HG03460 (cell line): ENCODE measurements at regions not wholly inside any gene's neighbourhood (a gene's known extent, or its start where the extent isn't known, plus 50 kb on each side); places are given as distances from the start of the nearest gene placed in this dataset.
A peak's percentile ranks its signal among the peaks of the same experiment; 100 is the strongest.

Experiments
- ATAC-seq: cut with Tn5 transposase; IDR thresholded peaks from one replicate; pipeline ENCODE4 v1.9.1; 2021; ENCODE audit not compliant: unreplicated experiment

GRCh38 chr2:158732573-158733429 lies 62.3 kb upstream of the DAPL1 start:
- ATAC-seq: no peak

- no peak for ATAC-seq
Observed at GRCh38 chr2:158733430-158733755, 61.7 kb upstream of the DAPL1 start.

- ATAC-seq: no peak
Observed at GRCh38 chr2:158734442-158734841, 60.7 kb upstream of the DAPL1 start.

GRCh38 chr2:158735822-158736580 lies 59.1 kb upstream of the DAPL1 start:
- ATAC-seq: no peak

GRCh38 chr2:158738363-158738762 lies 56.8 kb upstream of the DAPL1 start:
- no peak for ATAC-seq

- no peak for ATAC-seq
Observed at GRCh38 chr2:158740127-158740526, 55.0 kb upstream of the DAPL1 start.

- no peak for ATAC-seq
Observed at GRCh38 chr2:158740621-158741020, 54.5 kb upstream of the DAPL1 start.

GRCh38 chr2:158741625-158742024 lies 53.5 kb upstream of the DAPL1 start:
- ATAC-seq: no peak

- no peak for ATAC-seq
Observed at GRCh38 chr2:158742536-158742935, 52.6 kb upstream of the DAPL1 start.

GRCh38 chr2:158743466-158743865 lies 51.7 kb upstream of the DAPL1 start:
- ATAC-seq: no peak

GRCh38 chr2:158743879-158744278 lies 51.2 kb upstream of the DAPL1 start:
- ATAC-seq: no peak

GRCh38 chr2:158745067-158745865 lies 49.9 kb upstream of the DAPL1 start:
- peak; percentile 78 for ATAC-seq
